K562 (cell line): ENCODE measurements at regions not wholly inside any gene's neighbourhood (a gene's known extent, or its start where the extent isn't known, plus 50 kb on each side); places are given as distances from the start of the nearest gene placed in this dataset.

ENCODE experiments used
- FOS ChIP-seq: IDR thresholded peaks from 3 replicates; pipeline ENCODE4 v1.6.1; 2011; ENCODE audit not compliant: insufficient read length; ENCODE audit errors: extremely low read depth
- MTF1 ChIP-seq: fragments of 250-450 bp; sonication (Bioruptor Pico); IDR thresholded peaks from 2 replicates; pipeline ENCODE4 v1.9.0; 2021; ENCODE audit warnings: moderate library complexity, mild to moderate bottlenecking, inconsistent platforms, borderline replicate concordance
- MXI1 ChIP-seq: IDR thresholded peaks from 2 replicates; pipeline ENCODE4 v1.6.1; 2011; ENCODE audit warnings: low read depth, mild to moderate bottlenecking, improper control_type of control experiment, low read length
- PHF8 ChIP-seq: fragments of 200-600 bp; sonication (generic); IDR thresholded peaks from 2 replicates; pipeline ENCODE4 v1.6.1; 2012; ENCODE audit warnings: mixed run types, mild to moderate bottlenecking, inconsistent platforms, low read length, moderate library complexity, borderline replicate concordance
- RBM25 ChIP-seq: fragments of 200-400 bp; formaldehyde crosslinking; IDR thresholded peaks from 2 replicates; pipeline ENCODE4 v1.6.1; 2018; ENCODE audit warnings: low read length, low read depth, moderate library complexity; ENCODE audit not compliant: severe bottlenecking
- STAG1 ChIP-seq: sonication (generic); formaldehyde crosslinking; IDR thresholded peaks from 2 replicates; pipeline ENCODE4 v1.5.0; 2020; ENCODE audit warnings: missing genetic modification reagents, borderline replicate concordance
- TCF7L2 ChIP-seq: fragments of 150-350 bp; IDR thresholded peaks from 2 replicates; pipeline ENCODE4 v1.6.1; 2016; ENCODE audit warnings: low read depth, mild to moderate bottlenecking, low read length, moderate library complexity
- ZNF431 ChIP-seq: sonication (generic); formaldehyde crosslinking; IDR thresholded peaks from 2 replicates; pipeline ENCODE4 v1.8.0; 2022; ENCODE audit warnings: mild to moderate bottlenecking, missing genetic modification reagents
- TF ChIP-seq, protein P1 (sequence below), 3 experiments: IDR thresholded peaks in 2 of 3; conservative IDR thresholded peaks in 1 of 3; 2 replicates each; pipeline ENCODE4 v1.5.1; 2011 to 2012; ENCODE audit warnings: low read length in 3 of 3, mild to moderate bottlenecking in 3 of 3, control low read depth in 2 of 3, improper control_type of control experiment in 1 of 3, inconsistent platforms in 1 of 3, low read depth in 1 of 3, mixed read lengths in 1 of 3, moderate library complexity in 1 of 3; ENCODE audit not compliant: insufficient read depth in 2 of 3
- TF ChIP-seq, protein P2 (sequence below), 2 experiments: fragments of 450-650 bp in 1 of 2; sonication (generic) in 1 of 2; formaldehyde crosslinking; conservative IDR thresholded peaks; 2 replicates each; pipeline versions ENCODE4 v1.4.0 to v1.8.1; 2020 to 2022; ENCODE audit warnings: mild to moderate bottlenecking in 1 of 2, missing genetic modification reagents in 1 of 2

DNA sequence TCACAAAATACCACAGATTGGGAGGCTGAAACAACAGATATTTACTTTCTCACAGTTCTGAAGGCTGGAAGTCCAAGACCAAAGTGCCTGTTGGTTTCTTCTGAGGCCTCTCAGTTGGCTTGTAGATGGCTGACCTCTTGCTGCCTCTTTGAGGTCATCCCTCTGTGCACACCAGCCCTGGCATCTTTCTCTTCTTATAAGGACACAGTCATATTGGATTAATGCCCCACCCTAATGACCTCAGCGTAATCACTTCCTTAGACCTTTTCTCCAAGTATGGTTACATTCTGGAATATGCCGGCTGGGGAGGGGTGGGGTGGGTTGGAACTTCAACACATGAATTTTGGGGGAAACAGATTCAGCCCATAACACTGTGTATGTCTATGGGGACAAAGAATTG is 116.2 kb upstream of the LNX1 start:
- TF ChIP-seq, protein P1, sequence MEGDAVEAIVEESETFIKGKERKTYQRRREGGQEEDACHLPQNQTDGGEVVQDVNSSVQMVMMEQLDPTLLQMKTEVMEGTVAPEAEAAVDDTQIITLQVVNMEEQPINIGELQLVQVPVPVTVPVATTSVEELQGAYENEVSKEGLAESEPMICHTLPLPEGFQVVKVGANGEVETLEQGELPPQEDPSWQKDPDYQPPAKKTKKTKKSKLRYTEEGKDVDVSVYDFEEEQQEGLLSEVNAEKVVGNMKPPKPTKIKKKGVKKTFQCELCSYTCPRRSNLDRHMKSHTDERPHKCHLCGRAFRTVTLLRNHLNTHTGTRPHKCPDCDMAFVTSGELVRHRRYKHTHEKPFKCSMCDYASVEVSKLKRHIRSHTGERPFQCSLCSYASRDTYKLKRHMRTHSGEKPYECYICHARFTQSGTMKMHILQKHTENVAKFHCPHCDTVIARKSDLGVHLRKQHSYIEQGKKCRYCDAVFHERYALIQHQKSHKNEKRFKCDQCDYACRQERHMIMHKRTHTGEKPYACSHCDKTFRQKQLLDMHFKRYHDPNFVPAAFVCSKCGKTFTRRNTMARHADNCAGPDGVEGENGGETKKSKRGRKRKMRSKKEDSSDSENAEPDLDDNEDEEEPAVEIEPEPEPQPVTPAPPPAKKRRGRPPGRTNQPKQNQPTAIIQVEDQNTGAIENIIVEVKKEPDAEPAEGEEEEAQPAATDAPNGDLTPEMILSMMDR (IDR thresholded peaks at IDR 0.05 in 2 of 3, conservative IDR thresholded peaks at IDR 0.05 in 1 of 3; ENCODE audit: insufficient read depth in 2 of 3, low read depth in 1 of 3, low read length in 3 of 3): no peak
- TF ChIP-seq PHF8 (no peak), MTF1 (CRISPR knock-in tag) (no peak), MXI1 (no peak), STAG1 (no peak), FOS (no peak), ZNF431 (CRISPR knock-in tag) (no peak), TCF7L2 (no peak), RBM25 (no peak)
- TF ChIP-seq, protein P2, sequence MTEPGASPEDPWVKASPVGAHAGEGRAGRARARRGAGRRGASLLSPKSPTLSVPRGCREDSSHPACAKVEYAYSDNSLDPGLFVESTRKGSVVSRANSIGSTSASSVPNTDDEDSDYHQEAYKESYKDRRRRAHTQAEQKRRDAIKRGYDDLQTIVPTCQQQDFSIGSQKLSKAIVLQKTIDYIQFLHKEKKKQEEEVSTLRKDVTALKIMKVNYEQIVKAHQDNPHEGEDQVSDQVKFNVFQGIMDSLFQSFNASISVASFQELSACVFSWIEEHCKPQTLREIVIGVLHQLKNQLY (CRISPR knock-in tag; conservative IDR thresholded peaks at IDR 0.05): no peak
